H9 (cell line): ENCODE measurements at regions not wholly inside any gene's neighbourhood (a gene's known extent, or its start where the extent isn't known, plus 50 kb on each side); places are given as distances from the start of the nearest gene placed in this dataset.

ENCODE experiments used
- DNase-seq: peaks from one replicate; pipeline ENCODE4 v3.0.0-alpha.2; 2017
- H2AFZ ChIP-seq: one replicate; pipeline ENCODE4 v1.6.1; 2013; ENCODE audit warnings: mild to moderate bottlenecking, low read length, control low read depth, moderate library complexity
- H2AK5ac ChIP-seq: 2 replicates; pipeline ENCODE4 v1.6.1; 2013; ENCODE audit warnings: low read length, control low read depth, mixed read lengths; ENCODE audit not compliant: insufficient read length
- H2BK120ac ChIP-seq: one replicate; pipeline ENCODE4 v1.6.1; 2013; ENCODE audit warnings: low read depth, mild to moderate bottlenecking, low read length, control low read depth, inconsistent platforms; ENCODE audit not compliant: poor library complexity, severe bottlenecking
- H2BK12ac ChIP-seq: 2 replicates; pipeline ENCODE4 v1.6.1; 2013; ENCODE audit warnings: low read length, control low read depth, mixed read lengths, low read depth; ENCODE audit not compliant: insufficient read length
- H2BK15ac ChIP-seq: 2 replicates; pipeline ENCODE4 v1.6.1; 2013; ENCODE audit warnings: low read depth, low read length, control low read depth
- H2BK20ac ChIP-seq: one replicate; pipeline ENCODE4 v1.6.1; 2013; ENCODE audit warnings: low read depth, mild to moderate bottlenecking, low read length, control low read depth, inconsistent platforms; ENCODE audit not compliant: poor library complexity, severe bottlenecking
- H2BK5ac ChIP-seq: 2 replicates; pipeline ENCODE4 v1.6.1; 2013; ENCODE audit warnings: low read length, control low read depth, mixed read lengths; ENCODE audit not compliant: insufficient read length
- H3K14ac ChIP-seq: 2 replicates; pipeline ENCODE4 v1.6.1; 2013; ENCODE audit warnings: low read length, control low read depth; ENCODE audit not compliant: insufficient read depth
- H3K18ac ChIP-seq: 2 replicates; pipeline ENCODE4 v1.6.1; 2013; ENCODE audit warnings: low read depth, mild to moderate bottlenecking, mixed read lengths, low read length, control low read depth; ENCODE audit not compliant: insufficient read length
- H3K23ac ChIP-seq: 2 replicates; pipeline ENCODE4 v1.6.1; 2013; ENCODE audit warnings: low read length, control low read depth, mixed read lengths, low read depth; ENCODE audit not compliant: insufficient read length
- H3K23me2 ChIP-seq: 2 replicates; pipeline ENCODE4 v1.6.1; 2013; ENCODE audit warnings: low read depth, mild to moderate bottlenecking, mixed read lengths, low read length, control low read depth; ENCODE audit not compliant: insufficient read length, poor library complexity, severe bottlenecking
- H3K27ac ChIP-seq: 2 replicates; pipeline ENCODE4 v1.5.1; 2013; ENCODE audit warnings: low read length, control low read depth, mixed read lengths, low read depth; ENCODE audit not compliant: insufficient read length
- H3K27me3 ChIP-seq: 2 replicates; pipeline ENCODE4 v1.6.1; 2013; ENCODE audit warnings: low read length, control low read depth, inconsistent platforms; ENCODE audit not compliant: insufficient read depth
- H3K4ac ChIP-seq: 2 replicates; pipeline ENCODE4 v1.6.1; 2013; ENCODE audit warnings: low read depth, mild to moderate bottlenecking, control low read depth, inconsistent platforms, low read length, moderate library complexity
- H3K4me1 ChIP-seq: 2 replicates; pipeline ENCODE4 v1.6.1; 2013; ENCODE audit warnings: low read length, control low read depth, inconsistent platforms; ENCODE audit not compliant: insufficient read depth
- H3K4me2 ChIP-seq: 2 replicates; pipeline ENCODE4 v1.6.1; 2013; ENCODE audit warnings: low read length, control low read depth, mixed read lengths; ENCODE audit not compliant: insufficient read length, insufficient read depth
- H3K56ac ChIP-seq: 2 replicates; pipeline ENCODE4 v1.6.1; 2013; ENCODE audit warnings: low read depth, mild to moderate bottlenecking, mixed read lengths, low read length, control low read depth; ENCODE audit not compliant: insufficient read length
- H3K79me1 ChIP-seq: 2 replicates; pipeline ENCODE4 v1.6.1; 2013; ENCODE audit warnings: low read depth, mild to moderate bottlenecking, moderate library complexity, low read length, control low read depth, inconsistent platforms; ENCODE audit not compliant: insufficient read depth, poor library complexity, severe bottlenecking
- H3K79me2 ChIP-seq: 2 replicates; pipeline ENCODE4 v1.6.1; 2013; ENCODE audit warnings: low read length, control low read depth, inconsistent platforms; ENCODE audit not compliant: insufficient read depth
- H3K9ac ChIP-seq: 2 replicates; pipeline ENCODE4 v1.6.1; 2013; ENCODE audit warnings: low read length, control low read depth, mixed read lengths; ENCODE audit not compliant: insufficient read length; ENCODE audit errors: extremely low read depth
- H3K9me3 ChIP-seq: one replicate; pipeline ENCODE4 v1.6.1; 2013; ENCODE audit warnings: low read depth, low read length, inconsistent platforms; ENCODE audit not compliant: control insufficient read depth
- H3T11ph ChIP-seq: one replicate; pipeline ENCODE4 v1.6.1; 2013; ENCODE audit warnings: mild to moderate bottlenecking, low read length, control low read depth, inconsistent platforms
- H4K20me1 ChIP-seq: one replicate; pipeline ENCODE4 v1.6.1; 2013; ENCODE audit not compliant: control insufficient read depth, insufficient read length, insufficient read depth
- H4K5ac ChIP-seq: 2 replicates; pipeline ENCODE4 v1.6.1; 2013; ENCODE audit warnings: low read depth, mild to moderate bottlenecking, mixed read lengths, low read length, control low read depth; ENCODE audit not compliant: insufficient read length
- H4K8ac ChIP-seq: replicated peaks from 2 replicates; pipeline ENCODE4 v1.6.1; 2013; ENCODE audit warnings: low read length, control low read depth, mixed read lengths, low read depth; ENCODE audit not compliant: insufficient read length
- H4K91ac ChIP-seq: 2 replicates; pipeline ENCODE4 v1.6.1; 2013; ENCODE audit warnings: low read depth, mild to moderate bottlenecking, moderate library complexity, mixed read lengths, low read length, control low read depth; ENCODE audit not compliant: insufficient read length
- H3K27ac Mint-ChIP-seq, 3 experiments: 2 replicates in 2 of 3; 3 replicates in 1 of 3; pipeline ENCODE4 v1.8.0; 2020 to 2021; ENCODE audit warnings: mixed read lengths in 3 of 3, mild to moderate bottlenecking in 1 of 3, moderate library complexity in 1 of 3
- H3K27me3 Mint-ChIP-seq: 2 replicates; pipeline ENCODE4 v1.8.0; 2021; ENCODE audit warnings: low read depth, mild to moderate bottlenecking, moderate library complexity, mixed read lengths
- H3K36me3 Mint-ChIP-seq, 3 experiments: 2 replicates in 2 of 3; 3 replicates in 1 of 3; pipeline ENCODE4 v1.8.0; 2020 to 2021; ENCODE audit warnings: low read depth in 3 of 3, mixed read lengths in 3 of 3; ENCODE audit not compliant: insufficient read depth in 1 of 3
- H3K4me1 Mint-ChIP-seq, 2 experiments: 2 replicates each; pipeline ENCODE4 v1.8.0; 2020; ENCODE audit warnings: mixed read lengths in 2 of 2
- H3K4me3 Mint-ChIP-seq, 2 experiments: 2 replicates in 1 of 2; 3 replicates in 1 of 2; pipeline ENCODE4 v1.8.0; 2020 to 2021; ENCODE audit warnings: mild to moderate bottlenecking in 2 of 2, mixed read lengths in 2 of 2, moderate library complexity in 1 of 2
- H3K9me3 Mint-ChIP-seq, 2 experiments: 2 replicates in 1 of 2; 3 replicates in 1 of 2; pipeline ENCODE4 v1.8.0; 2020; ENCODE audit warnings: mild to moderate bottlenecking in 2 of 2, mixed read lengths in 2 of 2, moderate library complexity in 1 of 2
- CTCF ChIP-seq: fragments of 200-600 bp; sonication (generic); conservative IDR thresholded peaks from 3 replicates; pipeline ENCODE4 v1.8.0; 2021; ENCODE audit warnings: antibody characterized with exemption, mild to moderate bottlenecking
- WGBS: extraction: QIAGEN DNeasy Blood & Tissue Kit; methylation state at CpG from one replicate; pipeline ENCODE4 v1.1.7; 2013; ENCODE audit warnings: missing lambda C conversion rate, low lambda C conversion rate, mixed read lengths; ENCODE audit not compliant: insufficient read length; ENCODE audit errors: extremely low coverage; 5-methylcytosine and 5-hydroxymethylcytosine counted together

GRCh38 chr11:115981104-115981481, 476.9 kb upstream of the CADM1 start:
- Mint-ChIP-seq H3K27ac (no peak overlapping the region), H3K9me3 (peaks cover 0 to 6% of the 10 kb centered on the region in 2 experiments; a peak in 2 of 5 replicates), H3K4me1 (peaks cover 15 to 18% of the 10 kb centered on the region in 2 experiments), H3K4me3 (no peak overlapping the region), H3K36me3 (no peaks in the 10 kb centered on the region; a peak in 1 of 7 replicates), H3K27me3 (peaks cover 76% of the 10 kb centered on the region)
- H3K79me1 ChIP-seq: no peaks in the 10 kb centered on the region
- no peak overlapping the region for H3K4ac ChIP-seq
- H3K56ac ChIP-seq: no peak overlapping the region
- no peak overlapping the region for H4K5ac ChIP-seq
- no peak overlapping the region for H2AFZ ChIP-seq
- no peaks in the 10 kb centered on the region for H3K4me1 ChIP-seq
- H4K20me1 ChIP-seq: no peaks in the 10 kb centered on the region
- no CpG with 5 or more reads among the region's 3 CpGs for WGBS
- no peak overlapping the region for H3K23ac ChIP-seq
- H3K23me2 ChIP-seq: no peaks in the 10 kb centered on the region
- no peak overlapping the region for H2BK12ac ChIP-seq
- H2BK120ac ChIP-seq: no peak overlapping the region
- no peak overlapping the region for H3K27ac ChIP-seq
- H4K8ac ChIP-seq: no peak overlapping the region
- no peak overlapping the region for H3K4me2 ChIP-seq
- no peak overlapping the region for H2AK5ac ChIP-seq
- no peak overlapping the region for H3T11ph ChIP-seq
- no peak for DNase-seq
- H4K91ac ChIP-seq: no peak overlapping the region
- no peaks in the 10 kb centered on the region for H3K9me3 ChIP-seq
- H3K27me3 ChIP-seq: peaks cover 6% of the 10 kb centered on the region
- no peak overlapping the region for H3K9ac ChIP-seq
- no peak overlapping the region for H3K14ac ChIP-seq
- no peaks in the 10 kb centered on the region for H3K79me2 ChIP-seq
- no peak overlapping the region for H2BK15ac ChIP-seq
- TF ChIP-seq CTCF: no peak
- H2BK20ac ChIP-seq: no peak overlapping the region
- no peak overlapping the region for H3K18ac ChIP-seq
- H2BK5ac ChIP-seq: no peak overlapping the region
